IMR-90 (cell line): ENCODE measurements at regions not wholly inside any gene's neighbourhood (a gene's known extent, or its start where the extent isn't known, plus 50 kb on each side); places are given as distances from the start of the nearest gene placed in this dataset.

Experiments
- ATAC-seq: fragments of 200-7000 bp; cut with Tn5 transposase; 2 replicates; pipeline ENCODE4 v1.9.1; 2020; ENCODE audit warnings: low read depth, mild to moderate bottlenecking, moderate library complexity
- BruUV-seq: library from RNA; stranded (reverse); fragments of 400-500 nt; replicated peaks from 2 replicates; lab custom pipeline; 2021; lab: Mats Ljungman, UMichigan
- CTCF ChIA-PET: fragments of 300-600 bp; formaldehyde crosslinking; extraction: SDS; loops from one replicate; lab custom pipeline; 2021; ENCODE audit warnings: antibody characterized with exemption; lab: Yijun Ruan, JAX
- POLR2A ChIA-PET: fragments of 300-600 bp; sonication (Branson Sonifier 250); formaldehyde crosslinking; loops from one replicate; lab custom pipeline; 2022; ENCODE audit warnings: antibody characterized with exemption; ENCODE audit not compliant: unreplicated experiment; lab: Charles Lee
- DNase-seq: peaks from one replicate; pipeline ENCODE4 v3.0.0; 2013
- H2AFZ ChIP-seq: replicated peaks from 2 replicates; pipeline ENCODE3; 2013; ENCODE audit warnings: low read length, mild to moderate bottlenecking; ENCODE audit not compliant: poor library complexity
- H2AK5ac ChIP-seq: 2 replicates; pipeline ENCODE4 v1.6.1; 2013; ENCODE audit warnings: low read depth, low read length, inconsistent platforms
- H2AK9ac ChIP-seq: replicated peaks from 2 replicates; pipeline ENCODE3; 2013; ENCODE audit warnings: mild to moderate bottlenecking, low read depth, low read length, moderate library complexity; ENCODE audit not compliant: poor library complexity
- H2BK120ac ChIP-seq: 2 replicates; pipeline ENCODE4 v1.6.1; 2013; ENCODE audit warnings: low read depth, low read length, inconsistent platforms
- H2BK15ac ChIP-seq: 3 replicates; pipeline ENCODE4 v1.6.1; 2013; ENCODE audit warnings: low read depth, low read length, inconsistent platforms
- H2BK20ac ChIP-seq: 2 replicates; pipeline ENCODE4 v1.6.1; 2013; ENCODE audit warnings: low read depth, mild to moderate bottlenecking, inconsistent platforms, low read length, moderate library complexity
- H2BK5ac ChIP-seq: 2 replicates; pipeline ENCODE4 v1.6.1; 2013; ENCODE audit warnings: mild to moderate bottlenecking, low read depth, low read length, inconsistent platforms; ENCODE audit not compliant: poor library complexity, severe bottlenecking
- H3K14ac ChIP-seq: replicated peaks from 2 replicates; pipeline ENCODE4 v1.6.1; 2013; ENCODE audit warnings: low read depth, low read length, inconsistent platforms
- H3K18ac ChIP-seq: 2 replicates; pipeline ENCODE4 v1.6.1; 2013; ENCODE audit warnings: low read depth, low read length, control low read depth
- H3K23ac ChIP-seq: 2 replicates; pipeline ENCODE4 v1.6.1; 2013; ENCODE audit warnings: low read depth, low read length, inconsistent platforms
- H3K27ac ChIP-seq: 2 replicates; pipeline ENCODE4 v1.5.1; 2013; ENCODE audit warnings: mild to moderate bottlenecking, control low read depth, low read length; ENCODE audit not compliant: insufficient read depth
- H3K27me3 ChIP-seq: 2 replicates; pipeline ENCODE4 v1.6.1; 2013; ENCODE audit warnings: low read length; ENCODE audit not compliant: control insufficient read depth, insufficient read depth
- H3K36me3 ChIP-seq: 2 replicates; pipeline ENCODE4 v1.6.1; 2013; ENCODE audit warnings: low read length, mixed read lengths; ENCODE audit not compliant: control insufficient read depth, insufficient read depth
- H3K4ac ChIP-seq: 2 replicates; pipeline ENCODE4 v1.6.1; 2013; ENCODE audit warnings: low read depth, low read length, inconsistent platforms
- H3K4me1 ChIP-seq: 2 replicates; pipeline ENCODE4 v1.6.1; 2013; ENCODE audit warnings: low read length, mixed read lengths; ENCODE audit not compliant: control insufficient read depth, insufficient read depth
- H3K4me2 ChIP-seq: 2 replicates; pipeline ENCODE4 v1.6.1; 2013; ENCODE audit warnings: low read depth, mild to moderate bottlenecking, control low read depth, low read length, moderate library complexity
- H3K4me3 ChIP-seq: 2 replicates; pipeline ENCODE4 v1.5.1; 2013; ENCODE audit warnings: low read depth, mild to moderate bottlenecking, control low read depth, low read length, moderate library complexity; ENCODE audit not compliant: insufficient read depth
- H3K56ac ChIP-seq: 2 replicates; pipeline ENCODE4 v1.6.1; 2013; ENCODE audit warnings: low read length, inconsistent platforms; ENCODE audit not compliant: insufficient read depth; ENCODE audit errors: extremely low read depth
- H3K79me1 ChIP-seq, 2 experiments: 2 replicates each; pipeline ENCODE4 v1.6.1; 2013; ENCODE audit warnings: low read length in 2 of 2, inconsistent platforms in 1 of 2, low read depth in 1 of 2
- H3K9ac ChIP-seq: 2 replicates; pipeline ENCODE4 v1.6.1; 2013; ENCODE audit warnings: low read depth, low read length, control low read depth
- H3K9me1 ChIP-seq: 2 replicates; pipeline ENCODE4 v1.6.1; 2013; ENCODE audit warnings: low read length, inconsistent platforms; ENCODE audit not compliant: insufficient read depth
- H3K9me3 ChIP-seq: 2 replicates; pipeline ENCODE4 v1.6.1; 2013; ENCODE audit warnings: low read length; ENCODE audit not compliant: control insufficient read depth, insufficient read depth
- H4K20me1 ChIP-seq: 2 replicates; pipeline ENCODE4 v1.6.1; 2013; ENCODE audit warnings: low read length, inconsistent platforms; ENCODE audit not compliant: insufficient read depth
- H4K5ac ChIP-seq: 2 replicates; pipeline ENCODE4 v1.6.1; 2013; ENCODE audit warnings: mild to moderate bottlenecking, low read depth, low read length, control low read depth
- H4K8ac ChIP-seq, 2 experiments: 2 replicates each; pipeline ENCODE4 v1.6.1; 2013; ENCODE audit warnings: low read depth in 2 of 2, low read length in 2 of 2, control low read depth in 1 of 2, inconsistent platforms in 1 of 2
- H4K91ac ChIP-seq: 2 replicates; pipeline ENCODE4 v1.6.1; 2013; ENCODE audit warnings: low read depth, low read length, inconsistent platforms; ENCODE audit not compliant: insufficient read depth
- FOS ChIP-seq: fragments of 150-350 bp; IDR thresholded peaks from 2 replicates; pipeline ENCODE4 v1.6.1; 2016; ENCODE audit warnings: low read depth, low read length
- MXI1 ChIP-seq: IDR thresholded peaks from 2 replicates; pipeline ENCODE4 v1.6.1; 2012; ENCODE audit warnings: low read depth, mild to moderate bottlenecking, low read length, moderate library complexity, borderline replicate concordance
- NFE2L2 ChIP-seq: fragments of 150-350 bp; IDR thresholded peaks from 2 replicates; pipeline ENCODE4 v1.6.1; 2016; ENCODE audit warnings: low read depth, mild to moderate bottlenecking, low read length
- POLR2A ChIP-seq: IDR thresholded peaks from 2 replicates; pipeline ENCODE4 v1.6.1; 2012; ENCODE audit warnings: mild to moderate bottlenecking, low read depth, low read length
- RCOR1 ChIP-seq: IDR thresholded peaks from 2 replicates; pipeline ENCODE4 v1.6.1; 2012; ENCODE audit warnings: mild to moderate bottlenecking, low read length, improper control_type of control experiment; ENCODE audit not compliant: insufficient replicate concordance
- RFX5 ChIP-seq: IDR thresholded peaks from 2 replicates; pipeline ENCODE4 v1.8.0; 2012; ENCODE audit warnings: low read depth, mild to moderate bottlenecking, low read length, moderate library complexity
- WGBS, 2 experiments: methylation state at CpG; one replicate each; pipeline versions ENCODE4 v1.1.5 to v1.1.7; 2013; ENCODE audit warnings: missing lambda C conversion rate in 2 of 2; ENCODE audit not compliant: insufficient read length in 1 of 2; ENCODE audit errors: extremely low coverage in 2 of 2; 5-methylcytosine and 5-hydroxymethylcytosine counted together
- dilution Hi-C: fragments of 300-500 bp; cut with HindIII; formaldehyde crosslinking; loops from one replicate; pipeline ENCODE4 v1.14.3; 2018; ENCODE audit warnings: low sequenced_read_pairs; ENCODE audit not compliant: unreplicated experiment
- in situ Hi-C: fragments of 300-500 bp; cut with MboI; formaldehyde crosslinking; loops from 3 replicates; pipeline ENCODE4 v1.14.3; 2019; ENCODE audit warnings: low sequenced_read_pairs, inconsistent platforms, mixed read lengths
- intact Hi-C: fragments of 100-400 bp; cut with micrococcal nuclease; formaldehyde crosslinking; loops from 2 replicates; pipeline ENCODE4 v1.10.0; 2022
- TF ChIP-seq, protein P1 (sequence below): conservative IDR thresholded peaks from 2 replicates; pipeline ENCODE4 v1.5.1; 2012; ENCODE audit warnings: mild to moderate bottlenecking, low read depth, low read length, improper control_type of control experiment

DNA sequence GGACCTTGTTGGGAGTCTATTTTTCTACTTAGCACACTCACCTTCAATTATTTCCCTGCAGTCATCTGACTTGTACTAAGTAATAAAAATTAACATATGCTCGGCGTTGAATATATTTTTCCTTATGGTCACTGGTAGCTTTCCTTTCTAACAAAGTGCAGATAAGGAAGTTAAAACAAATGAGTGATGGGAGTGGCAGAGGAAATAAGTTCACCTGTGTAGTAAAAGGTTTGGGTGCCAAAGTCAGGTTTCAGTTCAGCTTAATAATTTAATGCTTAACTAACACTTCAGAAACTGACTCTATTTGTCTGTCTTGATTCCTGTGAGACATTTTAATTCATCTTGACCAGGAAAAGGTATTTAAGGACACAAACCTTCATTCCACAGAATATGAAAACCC, 184.4 kb downstream of the PCDH7 start:
- BruUV-seq = no TSS peak
- Histone ChIP-seq H3K4me1 (peaks cover 2% of the 10 kb centered on the region), H3K27ac (no peak overlapping the region), H4K20me1 (no peaks in the 10 kb centered on the region), H4K5ac (no peak overlapping the region), H3K4me2 (no peak overlapping the region), H2BK20ac (no peak overlapping the region), H2BK5ac (no peak overlapping the region), H4K91ac (no peak overlapping the region), H3K18ac (no peak overlapping the region), H3K27me3 (no peaks in the 10 kb centered on the region), H3K9ac (no peak overlapping the region), H2AK5ac (no peak overlapping the region), H2BK15ac (no peak overlapping the region), H3K36me3 (no peaks in the 10 kb centered on the region), H3K9me1 (no peaks in the 10 kb centered on the region), H4K8ac (no peak overlapping the region), H3K9me3 (no peaks in the 10 kb centered on the region), H3K23ac (no peak overlapping the region), H3K4me3 (no peak overlapping the region), H3K14ac (no peak overlapping the region), H2AK9ac (no peak overlapping the region), H3K4ac (no peak overlapping the region), H3K79me1 (no peaks in the 10 kb centered on the region; a peak in 1 of 4 replicates), H3K56ac (no peak overlapping the region), H2AFZ (no peak overlapping the region), H2BK120ac (no peak overlapping the region)
- dilution Hi-C loops (no loop called here), intact Hi-C loops (no loop called here), in situ Hi-C loops (no loop called here)
- DNase-seq (no peak), ATAC-seq (no peak)
- CTCF ChIA-PET = interaction anchor here (0.7 to 0.9 kb wide), 2 partner anchors 10 to 24 kb away, joined by 3 read pairs; no protein-coding TSS in a partner anchor
- POLR2A ChIA-PET = no interaction called here
- WGBS, 2 experiments = no CpG with 5 or more reads among the region's 2 CpGs
- TF ChIP-seq NFE2L2 (no peak), RCOR1 (no peak), POLR2A (no peak), FOS (no peak), RFX5 (no peak), MXI1 (no peak)
- TF ChIP-seq, protein P1, sequence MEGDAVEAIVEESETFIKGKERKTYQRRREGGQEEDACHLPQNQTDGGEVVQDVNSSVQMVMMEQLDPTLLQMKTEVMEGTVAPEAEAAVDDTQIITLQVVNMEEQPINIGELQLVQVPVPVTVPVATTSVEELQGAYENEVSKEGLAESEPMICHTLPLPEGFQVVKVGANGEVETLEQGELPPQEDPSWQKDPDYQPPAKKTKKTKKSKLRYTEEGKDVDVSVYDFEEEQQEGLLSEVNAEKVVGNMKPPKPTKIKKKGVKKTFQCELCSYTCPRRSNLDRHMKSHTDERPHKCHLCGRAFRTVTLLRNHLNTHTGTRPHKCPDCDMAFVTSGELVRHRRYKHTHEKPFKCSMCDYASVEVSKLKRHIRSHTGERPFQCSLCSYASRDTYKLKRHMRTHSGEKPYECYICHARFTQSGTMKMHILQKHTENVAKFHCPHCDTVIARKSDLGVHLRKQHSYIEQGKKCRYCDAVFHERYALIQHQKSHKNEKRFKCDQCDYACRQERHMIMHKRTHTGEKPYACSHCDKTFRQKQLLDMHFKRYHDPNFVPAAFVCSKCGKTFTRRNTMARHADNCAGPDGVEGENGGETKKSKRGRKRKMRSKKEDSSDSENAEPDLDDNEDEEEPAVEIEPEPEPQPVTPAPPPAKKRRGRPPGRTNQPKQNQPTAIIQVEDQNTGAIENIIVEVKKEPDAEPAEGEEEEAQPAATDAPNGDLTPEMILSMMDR = no peak
